PC-9 (cell line): ENCODE measurements at regions not wholly inside any gene's neighbourhood (a gene's known extent, or its start where the extent isn't known, plus 50 kb on each side); places are given as distances from the start of the nearest gene placed in this dataset.

ENCODE experiments used
- BruUV-seq: library from RNA; stranded (reverse); fragments of 400-500 nt; replicated peaks from 2 replicates; lab custom pipeline; 2021; lab: Mats Ljungman, UMichigan
- CTCF ChIA-PET: fragments of 300-600 bp; sonication (Branson Sonifier 250); formaldehyde crosslinking; loops from one replicate; lab custom pipeline; 2022; ENCODE audit warnings: antibody characterized with exemption; lab: Charles Lee
- POLR2A ChIA-PET: fragments of 300-600 bp; sonication (Branson Sonifier 250); formaldehyde crosslinking; loops from one replicate; lab custom pipeline; 2022; ENCODE audit warnings: antibody characterized with exemption; ENCODE audit not compliant: unreplicated experiment; lab: Charles Lee
- DNase-seq, 2 experiments: peaks; one replicate each; pipeline versions ENCODE4 v3.0.0 to v3.0.0-alpha.2; 2015 to 2022; ENCODE audit warnings: mixed read lengths in 1 of 2
- H2AFZ ChIP-seq: fragments of 200-600 bp; sonication (generic); 2 replicates; pipeline ENCODE4 v1.8.1; 2017; ENCODE audit warnings: antibody characterized with exemption
- H3F3A ChIP-seq: fragments of 200-600 bp; sonication (generic); 2 replicates; pipeline ENCODE4 v1.8.1; 2017; ENCODE audit warnings: antibody characterized with exemption, mild to moderate bottlenecking, low read depth; ENCODE audit not compliant: insufficient read depth
- H3K27ac ChIP-seq: fragments of 200-600 bp; sonication (generic); 2 replicates; pipeline ENCODE4 v1.6.1; 2016; ENCODE audit warnings: mixed run types
- H3K27me3 ChIP-seq: fragments of 200-600 bp; sonication (generic); 2 replicates; pipeline ENCODE4 v1.6.1; 2016; ENCODE audit warnings: low read depth, mixed run types; ENCODE audit not compliant: insufficient read depth
- H3K36me3 ChIP-seq: fragments of 200-600 bp; sonication (generic); 2 replicates; pipeline ENCODE4 v1.6.1; 2016; ENCODE audit warnings: low read depth, mixed run types
- H3K4me1 ChIP-seq: fragments of 200-600 bp; sonication (generic); replicated peaks from 2 replicates; pipeline ENCODE4 v1.6.1; 2016; ENCODE audit warnings: mixed run types; ENCODE audit not compliant: insufficient read depth
- H3K4me2 ChIP-seq: fragments of 200-600 bp; sonication (generic); 2 replicates; pipeline ENCODE4 v1.6.1; 2017; ENCODE audit warnings: mixed run types
- H3K4me3 ChIP-seq: fragments of 200-600 bp; sonication (generic); 2 replicates; pipeline ENCODE4 v1.6.1; 2016; ENCODE audit warnings: mixed run types
- H3K79me2 ChIP-seq: fragments of 200-600 bp; sonication (generic); 2 replicates; pipeline ENCODE4 v1.6.1; 2017; ENCODE audit warnings: low read depth, mixed run types
- H3K9me2 ChIP-seq: fragments of 200-600 bp; sonication (generic); 2 replicates; pipeline ENCODE4 v1.8.1; 2017; ENCODE audit warnings: mild to moderate bottlenecking; ENCODE audit not compliant: insufficient read depth
- H3K9me3 ChIP-seq: fragments of 200-600 bp; sonication (generic); 2 replicates; pipeline ENCODE4 v1.8.1; 2016; ENCODE audit warnings: low read depth; ENCODE audit not compliant: insufficient read depth
- H4K20me1 ChIP-seq: fragments of 200-600 bp; sonication (generic); 2 replicates; pipeline ENCODE4 v1.8.1; 2017; ENCODE audit not compliant: insufficient read depth
- EZH2 ChIP-seq: fragments of 200-600 bp; sonication (generic); IDR thresholded peaks from 2 replicates; pipeline ENCODE4 v1.8.0; 2017; ENCODE audit warnings: antibody characterized with exemption, low read depth
- intact Hi-C: fragments of 100-400 bp; cut with micrococcal nuclease; formaldehyde crosslinking; loops from one replicate; pipeline ENCODE4 v1.10.0; 2022; ENCODE audit not compliant: unreplicated experiment
- TF ChIP-seq, protein P1 (sequence below): fragments of 200-600 bp; sonication (generic); conservative IDR thresholded peaks from 2 replicates; pipeline ENCODE4 v1.6.1; 2017; ENCODE audit warnings: mixed run types, antibody characterized with exemption, mild to moderate bottlenecking, moderate library complexity

DNA sequence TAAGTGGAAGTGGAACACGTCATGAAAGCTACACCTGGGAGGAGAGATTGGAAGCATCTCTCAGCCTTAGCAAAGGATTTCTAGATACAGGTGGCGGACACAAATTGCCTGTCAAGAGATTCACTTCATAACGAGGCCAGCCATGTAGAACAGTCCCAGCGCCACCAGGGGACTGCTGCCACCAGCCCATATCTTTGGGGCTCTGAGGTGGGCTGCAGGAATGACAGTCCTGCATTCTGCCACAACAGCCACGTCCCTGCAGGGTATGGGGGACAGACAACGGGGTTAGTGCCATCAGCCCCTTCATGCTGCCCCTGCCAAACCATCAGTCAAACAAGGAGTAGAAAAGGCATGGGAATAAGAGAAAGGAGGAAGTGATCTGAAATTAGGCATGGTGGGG is 81.2 kb upstream of the SASH1 start:
- no peaks in the 10 kb centered on the region for H4K20me1 ChIP-seq
- no peaks in the 10 kb centered on the region for H3K9me2 ChIP-seq
- TF ChIP-seq, protein P1, sequence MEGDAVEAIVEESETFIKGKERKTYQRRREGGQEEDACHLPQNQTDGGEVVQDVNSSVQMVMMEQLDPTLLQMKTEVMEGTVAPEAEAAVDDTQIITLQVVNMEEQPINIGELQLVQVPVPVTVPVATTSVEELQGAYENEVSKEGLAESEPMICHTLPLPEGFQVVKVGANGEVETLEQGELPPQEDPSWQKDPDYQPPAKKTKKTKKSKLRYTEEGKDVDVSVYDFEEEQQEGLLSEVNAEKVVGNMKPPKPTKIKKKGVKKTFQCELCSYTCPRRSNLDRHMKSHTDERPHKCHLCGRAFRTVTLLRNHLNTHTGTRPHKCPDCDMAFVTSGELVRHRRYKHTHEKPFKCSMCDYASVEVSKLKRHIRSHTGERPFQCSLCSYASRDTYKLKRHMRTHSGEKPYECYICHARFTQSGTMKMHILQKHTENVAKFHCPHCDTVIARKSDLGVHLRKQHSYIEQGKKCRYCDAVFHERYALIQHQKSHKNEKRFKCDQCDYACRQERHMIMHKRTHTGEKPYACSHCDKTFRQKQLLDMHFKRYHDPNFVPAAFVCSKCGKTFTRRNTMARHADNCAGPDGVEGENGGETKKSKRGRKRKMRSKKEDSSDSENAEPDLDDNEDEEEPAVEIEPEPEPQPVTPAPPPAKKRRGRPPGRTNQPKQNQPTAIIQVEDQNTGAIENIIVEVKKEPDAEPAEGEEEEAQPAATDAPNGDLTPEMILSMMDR = no peak
- no peak for TF ChIP-seq EZH2
- no peaks in the 10 kb centered on the region for H3K9me3 ChIP-seq
- H2AFZ ChIP-seq = no peak overlapping the region
- H3K79me2 ChIP-seq = no peaks in the 10 kb centered on the region
- intact Hi-C loops = loop anchor here (10.0 kb wide), 1 partner anchor 143 kb away; no protein-coding TSS in a partner anchor
- peaks cover 42% of the 10 kb centered on the region for H3K4me1 ChIP-seq
- no peak overlapping the region for H3K27ac ChIP-seq
- DNase-seq = no peak
- no peak overlapping the region for H3K4me2 ChIP-seq
- H3F3A ChIP-seq = peaks cover 24% of the 10 kb centered on the region
- H3K36me3 ChIP-seq = no peaks in the 10 kb centered on the region
- BruUV-seq = no TSS peak
- no peak overlapping the region for H3K4me3 ChIP-seq
- POLR2A ChIA-PET = no interaction called here
- CTCF ChIA-PET = no interaction called here
- no peaks in the 10 kb centered on the region for H3K27me3 ChIP-seq

DNA sequence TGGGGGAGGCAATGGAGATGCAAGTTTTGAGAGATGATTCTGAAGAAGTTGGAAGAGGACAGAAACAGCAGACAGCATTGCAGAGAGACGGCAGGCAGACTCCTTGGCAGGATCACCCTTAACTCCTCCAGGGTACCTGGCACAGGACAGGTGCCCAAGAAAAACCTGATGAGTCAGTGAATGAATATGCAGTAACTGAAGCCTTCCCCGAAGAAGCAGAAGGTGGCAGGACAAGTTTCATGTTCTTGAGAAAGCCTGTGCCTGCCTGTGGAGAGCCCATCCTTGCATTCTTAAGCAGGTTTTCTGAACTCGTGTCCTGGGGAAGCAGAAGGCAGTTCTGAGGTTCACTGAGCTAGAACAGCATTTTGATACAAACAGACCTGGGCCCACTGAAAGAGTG is 79.6 kb upstream of the SASH1 start:
- Histone ChIP-seq H3K4me3 (peak overlapping the region; percentile 30; the same call in 1 of the 2 replicates), H3K27ac (peak overlapping the region; percentile 91), H2AFZ (no peak overlapping the region), H4K20me1 (no peaks in the 10 kb centered on the region), H3K36me3 (no peaks in the 10 kb centered on the region), H3K79me2 (no peaks in the 10 kb centered on the region), H3K4me2 (peak overlapping the region; percentile 67), H3K9me2 (no peaks in the 10 kb centered on the region), H3K27me3 (no peaks in the 10 kb centered on the region), H3K4me1 (peaks cover 48% of the 10 kb centered on the region), H3F3A (peaks cover 26% of the 10 kb centered on the region), H3K9me3 (no peaks in the 10 kb centered on the region)
- DNase-seq = peak; percentile 65 to 91
- POLR2A ChIA-PET = no interaction called here
- intact Hi-C loops = loop anchor here (1.0 to 10.0 kb wide), 3 partner anchors 71 to 178 kb away; no protein-coding TSS in a partner anchor
- TF ChIP-seq EZH2 = no peak
- TF ChIP-seq, protein P1 = no peak
- BruUV-seq = no TSS peak
- CTCF ChIA-PET = interaction anchor here (0.6 kb wide), 1 partner anchor 757 kb away, joined by 6 read pairs; no protein-coding TSS in a partner anchor

DNA sequence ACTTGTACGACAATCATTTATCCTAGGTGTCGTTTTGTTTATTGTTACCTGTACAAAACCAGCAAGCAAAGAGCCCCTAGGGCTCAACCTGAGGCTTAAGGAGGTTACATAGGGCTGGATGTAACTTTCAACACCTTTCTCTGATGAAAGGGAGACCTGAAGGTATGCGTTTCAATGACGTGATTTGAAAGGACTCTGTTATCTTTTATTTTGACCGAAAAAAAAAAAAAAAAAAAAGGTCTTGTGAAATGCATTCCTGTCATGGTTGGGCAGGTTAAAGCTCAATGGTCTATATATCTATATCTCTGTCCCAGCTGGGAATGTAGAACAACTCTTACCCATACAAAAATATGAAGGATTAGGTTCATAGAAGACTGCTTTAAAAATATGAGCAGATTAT is 78.7 kb upstream of the SASH1 start:
- no peaks in the 10 kb centered on the region for H3K9me3 ChIP-seq
- H3K4me1 ChIP-seq = peaks cover 57% of the 10 kb centered on the region
- no peak overlapping the region for H2AFZ ChIP-seq
- peak in 1 of 2 experiments; percentile 95 for DNase-seq
- H3K36me3 ChIP-seq = no peaks in the 10 kb centered on the region
- H3K4me3 ChIP-seq = peak overlapping the region; percentile 30; the same call in 1 of the 2 replicates
- H3K27me3 ChIP-seq = no peaks in the 10 kb centered on the region
- intact Hi-C loops = loop anchor here (1.0 to 10.0 kb wide), 5 partner anchors 72 to 181 kb away; partner anchors contain the start of gene SASH1
- BruUV-seq = no TSS peak
- H4K20me1 ChIP-seq = no peaks in the 10 kb centered on the region
- no peaks in the 10 kb centered on the region for H3K9me2 ChIP-seq
- peak overlapping the region; percentile 67 for H3K4me2 ChIP-seq
- peak overlapping the region; percentile 91 for H3K27ac ChIP-seq
- CTCF ChIA-PET = no interaction called here
- peaks cover 31% of the 10 kb centered on the region for H3F3A ChIP-seq
- no peak for TF ChIP-seq EZH2
- TF ChIP-seq, protein P1 = no peak
- POLR2A ChIA-PET = interaction anchor here (0.6 kb wide), 1 partner anchor 1349 kb away, joined by 3 read pairs; no protein-coding TSS in a partner anchor
- no peaks in the 10 kb centered on the region for H3K79me2 ChIP-seq
